ENCODE measurements at regions not wholly inside any gene's neighbourhood (a gene's known extent, or its start where the extent isn't known, plus 50 kb on each side); places are given as distances from the start of the nearest gene placed in this dataset.

DNA sequence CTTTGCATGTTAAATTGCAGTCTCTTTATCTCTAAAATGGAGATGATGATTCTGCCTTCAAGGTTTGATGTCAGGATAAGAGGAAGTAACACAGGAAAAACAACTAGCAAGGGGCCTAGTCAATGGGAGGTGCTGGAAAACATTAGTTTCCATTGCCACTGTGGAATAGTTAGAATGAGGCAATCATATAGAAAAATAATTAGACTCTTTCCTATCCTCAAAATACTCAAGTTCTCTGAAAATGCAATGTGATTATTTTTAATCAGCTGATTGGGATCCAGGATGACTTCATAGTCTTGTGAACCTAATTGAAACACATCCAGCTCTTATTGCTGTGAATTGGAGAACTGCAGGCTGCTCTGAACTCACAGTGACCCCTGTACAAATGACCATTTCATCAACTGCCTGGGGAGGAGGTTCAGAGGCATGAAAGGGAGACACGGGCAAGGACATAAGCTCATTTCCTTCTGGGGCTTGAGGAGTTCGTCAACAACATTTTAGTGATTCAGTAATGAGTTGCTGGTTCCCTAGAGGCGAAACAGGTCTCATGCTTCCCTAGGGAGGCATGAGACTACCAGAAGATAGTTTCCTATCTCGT, 422.5 kb downstream of the LPIN1 start:
- DNase-seq (ENCODE audit: low read depth): no peak

- no peak for DNase-seq (ENCODE audit: low read depth)
These were observed 423.3 kb downstream of the LPIN1 start for GRCh38 chr2:12169721-12170120.

GRCh38 chr2:12170121-12170520, 423.7 kb downstream of the LPIN1 start:
- no peak for DNase-seq (ENCODE audit: low read depth)

DNA sequence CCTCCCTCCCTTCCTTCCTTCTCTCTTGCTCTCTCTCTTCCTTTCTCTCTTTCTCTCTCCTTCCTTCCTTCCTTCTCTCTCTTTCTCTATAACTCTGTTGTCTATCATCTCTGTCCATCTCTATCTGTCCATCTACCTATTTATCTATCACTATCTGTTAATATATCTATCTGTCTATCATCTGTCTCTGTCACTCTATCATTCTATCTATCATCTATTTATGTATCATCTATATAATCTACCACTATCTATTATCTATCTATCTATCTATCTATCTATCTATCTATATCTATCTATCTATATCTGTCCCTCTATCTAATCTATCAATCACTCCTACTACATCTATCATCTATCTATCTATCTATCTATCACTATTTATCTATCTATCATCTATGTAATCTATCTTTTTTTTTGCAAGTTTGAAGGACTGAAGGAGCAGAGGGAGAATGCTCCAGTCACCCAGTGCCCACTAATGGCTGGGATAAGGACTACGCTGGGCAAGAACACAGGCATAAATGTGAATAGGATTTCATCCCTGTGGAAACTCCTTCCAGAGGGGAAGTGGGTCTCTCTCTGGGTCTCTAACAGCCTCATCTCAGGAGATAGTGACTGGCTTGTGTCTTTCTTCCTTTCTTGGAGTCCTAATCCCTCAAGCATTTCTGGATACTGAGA, 427.0 kb downstream of the LPIN1 start:
- no peak for DNase-seq (ENCODE audit: low read depth)

- DNase-seq (ENCODE audit: low read depth): no peak
These were observed 427.5 kb downstream of the LPIN1 start for GRCh38 chr2:12173943-12174340.

- no peak for DNase-seq (ENCODE audit: low read depth)
These were observed 428.9 kb downstream of the LPIN1 start for GRCh38 chr2:12175323-12175722.

GRCh38 chr2:12176623-12177454, 430.4 kb downstream of the LPIN1 start:
- no peak for DNase-seq (ENCODE audit: low read depth)

DNA sequence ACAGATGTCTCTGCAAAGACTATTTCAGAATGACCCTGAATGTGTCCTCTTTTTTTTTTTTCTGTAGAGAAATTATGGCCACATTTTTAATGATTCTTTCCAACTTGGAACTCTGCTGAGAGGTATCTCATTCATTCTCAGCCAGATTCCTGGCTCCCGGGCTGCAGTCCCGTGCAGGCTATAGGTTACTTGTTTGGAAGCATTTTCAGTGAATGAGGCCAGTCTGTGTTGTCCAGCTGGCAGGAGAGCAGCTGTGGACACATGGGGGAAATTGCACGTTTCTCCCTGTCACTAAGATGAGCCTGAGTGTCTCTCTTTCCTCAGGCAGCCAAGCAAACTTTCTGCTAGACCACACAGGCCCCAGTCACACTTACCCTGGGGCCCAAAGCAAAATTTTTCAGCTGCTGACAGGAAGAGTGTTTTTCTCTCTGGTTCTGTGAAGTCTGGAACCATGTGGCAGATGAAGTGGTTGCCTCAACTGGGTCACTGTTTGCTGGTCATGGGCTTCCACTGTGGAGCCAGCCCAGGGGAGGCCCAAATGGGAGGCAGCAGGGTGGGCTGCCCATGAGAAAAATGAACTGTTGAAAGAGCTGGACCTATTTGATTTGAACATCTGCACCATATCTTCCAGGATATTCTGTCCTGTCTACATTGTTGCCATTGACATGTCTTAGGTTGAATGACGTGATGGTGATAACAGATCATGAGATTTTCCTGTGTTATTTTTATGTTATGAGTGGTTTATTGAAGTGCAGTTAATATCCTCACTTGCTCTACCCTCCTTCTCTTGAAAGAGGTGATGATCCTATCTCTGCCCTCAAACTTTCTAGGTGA, 431.2 kb downstream of the LPIN1 start:
- no peak for DNase-seq (ENCODE audit: low read depth)

GRCh38 chr2:12178289-12179080, 432.1 kb downstream of the LPIN1 start:
- no peak for DNase-seq (ENCODE audit: low read depth)

DNA sequence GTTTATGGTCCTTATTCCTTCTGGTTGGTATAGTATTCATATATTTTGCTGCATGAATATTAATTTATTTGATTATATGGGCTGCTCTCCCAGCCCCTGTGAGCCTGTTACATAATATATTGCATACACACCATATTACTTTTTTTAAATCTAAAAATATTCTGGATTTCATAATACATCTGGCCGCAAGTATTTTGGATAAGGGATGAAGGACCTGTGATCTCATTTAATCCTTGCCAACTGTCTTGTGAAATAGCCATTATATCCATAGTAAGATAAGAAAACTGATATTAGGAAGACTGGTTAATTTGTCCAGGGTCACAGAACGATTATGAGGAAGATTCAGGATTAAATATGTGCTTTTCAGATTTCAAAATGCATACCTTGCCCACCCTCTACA, 433.6 kb downstream of the LPIN1 start:
- DNase-seq (ENCODE audit: low read depth): no peak

DNA sequence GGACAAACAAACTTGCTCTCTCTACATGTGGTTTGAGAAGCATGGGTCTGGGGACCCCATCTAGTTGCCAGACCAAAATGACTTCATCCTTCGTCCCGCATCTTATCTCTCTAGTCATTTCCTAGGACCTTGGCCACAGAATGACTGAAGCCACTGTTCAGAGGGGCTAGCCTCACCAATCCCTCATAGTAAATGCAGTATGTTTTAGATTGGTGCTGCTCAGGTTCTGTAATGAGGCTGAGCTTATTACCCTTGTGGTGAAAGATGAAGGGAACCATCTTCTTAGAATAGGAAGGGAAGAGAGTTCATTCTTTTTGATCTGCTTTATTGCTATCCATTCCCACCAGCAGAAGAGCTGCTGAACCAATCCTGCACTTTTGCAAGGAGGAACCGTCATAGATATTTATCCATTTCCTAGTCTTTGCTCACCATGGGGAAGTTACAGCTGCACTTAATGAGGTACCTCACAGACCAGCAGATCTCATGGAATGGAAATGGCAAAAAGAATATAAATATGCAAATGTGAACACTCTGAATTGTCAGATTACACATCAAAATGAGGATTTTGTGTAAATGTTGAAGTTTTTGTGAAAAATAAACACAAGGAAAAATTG, 436.7 kb downstream of the LPIN1 start:
- no peak for DNase-seq (ENCODE audit: low read depth)

DNA sequence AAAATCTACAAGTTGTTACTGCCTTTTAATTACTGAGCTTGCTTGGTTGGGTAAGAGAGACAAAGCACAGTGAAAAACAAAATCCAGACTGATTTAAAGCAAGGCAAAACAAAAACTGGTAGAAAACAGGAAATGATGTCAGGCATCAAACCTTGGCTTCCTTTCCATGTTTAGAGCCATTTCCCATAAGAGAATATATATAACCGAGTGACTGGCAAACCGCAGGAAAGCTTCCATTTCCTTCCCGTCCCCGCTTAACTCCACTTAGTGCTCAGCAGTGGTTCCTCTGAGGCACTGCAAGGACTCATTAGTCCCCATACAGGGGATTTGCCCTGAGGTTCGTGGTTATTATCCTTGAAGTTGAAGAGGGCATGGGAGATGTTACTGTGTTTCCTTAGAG, 446.3 kb downstream of the LPIN1 start:
- DNase-seq (ENCODE audit: low read depth): no peak

DNA sequence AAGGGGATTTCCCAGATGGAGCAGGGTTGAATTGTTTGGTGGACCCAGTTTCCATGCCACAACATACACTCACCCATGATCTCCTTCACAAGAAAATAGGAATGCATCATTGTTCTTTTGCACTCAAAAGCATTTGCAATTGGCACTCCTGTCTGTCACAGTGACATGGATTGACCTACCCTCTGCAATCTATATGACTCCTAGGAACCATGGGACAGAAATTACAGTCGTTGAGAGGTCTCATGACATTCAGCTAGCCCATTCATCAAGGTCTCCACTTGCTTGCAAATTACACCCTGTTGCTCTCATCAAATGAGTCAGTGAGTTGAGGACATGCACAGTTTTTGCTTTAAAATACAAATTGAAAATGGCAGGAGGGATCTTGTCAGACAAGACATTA, 448.5 kb downstream of the LPIN1 start:
- DNase-seq (ENCODE audit: low read depth): no peak

DNA sequence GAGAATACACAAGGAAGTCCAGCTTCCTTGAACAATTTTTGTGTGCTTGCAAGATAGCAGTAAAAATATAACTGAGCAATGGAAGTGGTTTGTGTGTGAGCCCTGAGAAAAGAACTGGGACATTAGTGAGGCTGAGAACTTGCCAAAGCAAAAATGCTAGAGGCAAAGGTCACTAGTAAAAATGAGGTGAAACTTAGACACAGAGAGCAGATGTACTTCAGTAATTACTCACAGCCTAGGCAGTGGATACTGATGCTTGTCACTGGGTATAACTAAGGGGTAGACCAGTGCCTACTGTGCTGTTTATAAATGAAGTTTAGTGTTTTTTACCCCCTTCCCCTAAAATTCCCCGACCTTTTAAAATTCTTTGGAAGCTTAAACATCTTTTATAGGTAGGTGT, 450.1 kb downstream of the LPIN1 start:
- DNase-seq (ENCODE audit: low read depth): no peak

GRCh38 chr2:12197133-12197532, 450.7 kb downstream of the LPIN1 start:
- no peak for DNase-seq (ENCODE audit: low read depth)

- no peak for DNase-seq (ENCODE audit: low read depth)
These were observed 453.2 kb downstream of the LPIN1 start for GRCh38 chr2:12199491-12200211.

GRCh38 chr2:12201369-12201768, 454.9 kb downstream of the LPIN1 start:
- no peak for DNase-seq (ENCODE audit: low read depth)

- no peak for DNase-seq (ENCODE audit: low read depth)
These were observed 456.1 kb downstream of the LPIN1 start for GRCh38 chr2:12202313-12203075.

- no peak for DNase-seq (ENCODE audit: low read depth)
These were observed 457.1 kb downstream of the LPIN1 start for GRCh38 chr2:12203528-12203927.

- no peak for DNase-seq (ENCODE audit: low read depth)
These were observed 458.7 kb downstream of the LPIN1 start for GRCh38 chr2:12205086-12205485.
